Esophagus muscularis mucosa (tissue), 4 donors: ENCODE measurements at regions not wholly inside any gene's neighbourhood (a gene's known extent, or its start where the extent isn't known, plus 50 kb on each side); places are given as distances from the start of the nearest gene placed in this dataset.

Experiments
- EP300 ChIP-seq: sonication (generic); formaldehyde crosslinking; IDR thresholded peaks from one replicate; pipeline ENCODE4 v1.6.1; 2017; ENCODE audit warnings: antibody characterized with exemption
- POLR2A ChIP-seq: fragments of 450-650 bp; IDR thresholded peaks from one replicate; pipeline ENCODE4 v1.6.1; 2017; ENCODE audit warnings: antibody characterized with exemption, moderate library complexity, mild to moderate bottlenecking, low read depth
- POLR2AphosphoS5 ChIP-seq, 2 donors: sonication (generic); formaldehyde crosslinking; IDR thresholded peaks; one replicate each; pipeline ENCODE4 v1.6.1; 2017; ENCODE audit warnings: antibody characterized with exemption in 2 of 2
- TF ChIP-seq, protein P1 (sequence below), 3 experiments: fragments of 200-600 bp in 2 of 3; fragments of 450-650 bp in 1 of 3; sonication (generic) in 2 of 3; IDR thresholded peaks; one replicate each; pipeline ENCODE4 v1.5.1; 2017 to 2019; ENCODE audit warnings: antibody characterized with exemption in 3 of 3, mild to moderate bottlenecking in 2 of 3, moderate library complexity in 1 of 3

- TF ChIP-seq, protein P1, sequence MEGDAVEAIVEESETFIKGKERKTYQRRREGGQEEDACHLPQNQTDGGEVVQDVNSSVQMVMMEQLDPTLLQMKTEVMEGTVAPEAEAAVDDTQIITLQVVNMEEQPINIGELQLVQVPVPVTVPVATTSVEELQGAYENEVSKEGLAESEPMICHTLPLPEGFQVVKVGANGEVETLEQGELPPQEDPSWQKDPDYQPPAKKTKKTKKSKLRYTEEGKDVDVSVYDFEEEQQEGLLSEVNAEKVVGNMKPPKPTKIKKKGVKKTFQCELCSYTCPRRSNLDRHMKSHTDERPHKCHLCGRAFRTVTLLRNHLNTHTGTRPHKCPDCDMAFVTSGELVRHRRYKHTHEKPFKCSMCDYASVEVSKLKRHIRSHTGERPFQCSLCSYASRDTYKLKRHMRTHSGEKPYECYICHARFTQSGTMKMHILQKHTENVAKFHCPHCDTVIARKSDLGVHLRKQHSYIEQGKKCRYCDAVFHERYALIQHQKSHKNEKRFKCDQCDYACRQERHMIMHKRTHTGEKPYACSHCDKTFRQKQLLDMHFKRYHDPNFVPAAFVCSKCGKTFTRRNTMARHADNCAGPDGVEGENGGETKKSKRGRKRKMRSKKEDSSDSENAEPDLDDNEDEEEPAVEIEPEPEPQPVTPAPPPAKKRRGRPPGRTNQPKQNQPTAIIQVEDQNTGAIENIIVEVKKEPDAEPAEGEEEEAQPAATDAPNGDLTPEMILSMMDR (IDR thresholded peaks at IDR 0.05) = no peak
- TF ChIP-seq POLR2AphosphoS5 (IDR thresholded peaks at IDR 0.05) (no peak), EP300 (no peak), POLR2A (no peak)
Observed at GRCh38 chr1:58159434-58159830, 387.1 kb downstream of the OMA1 start.
